Natural killer cell (primary cell): ENCODE measurements at regions not wholly inside any gene's neighbourhood (a gene's known extent, or its start where the extent isn't known, plus 50 kb on each side); places are given as distances from the start of the nearest gene placed in this dataset.

Experiments used
- ATAC-seq, 3 donors: fragments of 150-1000 bp in 2 of 3; fragments of 200-7000 bp in 1 of 3; cut with Tn5 transposase; 1 replicate in 1 of 3; 2 replicates in 2 of 3; pipeline ENCODE4 v1.10.0; 2021; ENCODE audit warnings: mild to moderate bottlenecking in 2 of 3, moderate library complexity in 2 of 3
- DNase-seq, 2 donors: peaks; one replicate each; pipeline versions ENCODE4 v3.0.0 to v3.0.0-alpha.2; 2013 to 2021; ENCODE audit warnings: mixed read lengths in 1 of 2
- H3K27ac ChIP-seq: one replicate; pipeline ENCODE4 v1.5.1; 2013; ENCODE audit warnings: mild to moderate bottlenecking, low read length
- H3K27me3 ChIP-seq: one replicate; pipeline ENCODE4 v1.6.1; 2013; ENCODE audit warnings: low read length; ENCODE audit not compliant: control insufficient read depth, insufficient read depth
- H3K36me3 ChIP-seq: one replicate; pipeline ENCODE4 v1.6.1; 2013; ENCODE audit warnings: low read length; ENCODE audit not compliant: control insufficient read depth, insufficient read depth
- H3K4me1 ChIP-seq: one replicate; pipeline ENCODE4 v1.6.1; 2013; ENCODE audit warnings: low read length; ENCODE audit not compliant: control insufficient read depth, insufficient read depth
- H3K4me3 ChIP-seq: one replicate; pipeline ENCODE4 v1.5.1; 2013; ENCODE audit warnings: low read length
- H3K9me3 ChIP-seq: one replicate; pipeline ENCODE4 v1.6.1; 2013; ENCODE audit warnings: low read length; ENCODE audit not compliant: control insufficient read depth, insufficient read depth
- H3K27ac Mint-ChIP-seq, 2 donors: one replicate each; pipeline ENCODE4 v1.8.0; 2022; ENCODE audit warnings: mild to moderate bottlenecking in 2 of 2, mixed read lengths in 2 of 2, moderate library complexity in 1 of 2
- H3K27me3 Mint-ChIP-seq, 2 donors: one replicate each; pipeline ENCODE4 v1.8.0; 2022; ENCODE audit warnings: low read depth in 2 of 2, mixed read lengths in 2 of 2
- H3K36me3 Mint-ChIP-seq: one replicate; pipeline ENCODE4 v1.8.0; 2022; ENCODE audit warnings: mixed read lengths
- H3K4me1 Mint-ChIP-seq, 2 donors: one replicate each; pipeline ENCODE4 v1.8.0; 2022; ENCODE audit warnings: mixed read lengths in 2 of 2
- H3K4me3 Mint-ChIP-seq: one replicate; pipeline ENCODE4 v1.8.0; 2022; ENCODE audit warnings: mild to moderate bottlenecking, moderate library complexity, mixed read lengths
- H3K9me3 Mint-ChIP-seq, 2 donors: one replicate each; pipeline ENCODE4 v1.8.0; 2022; ENCODE audit warnings: mixed read lengths in 2 of 2
- CTCF ChIP-seq: fragments of 200-600 bp; IDR thresholded peaks from one replicate; pipeline ENCODE4 v1.8.0; 2022; ENCODE audit warnings: antibody characterized with exemption
- WGBS: methylation state at CpG from one replicate; pipeline ENCODE4 v1.1.7; 2013; ENCODE audit warnings: missing lambda C conversion rate; ENCODE audit not compliant: insufficient coverage; 5-methylcytosine and 5-hydroxymethylcytosine counted together
- intact Hi-C: fragments of 100-400 bp; cut with micrococcal nuclease; formaldehyde crosslinking; loops from one replicate; pipeline ENCODE4 v1.14.2; 2022

GRCh38 chr7:24231493-24231892, 52.5 kb upstream of the NPY start:
- intact Hi-C loops, result no loop called here
- no peak overlapping the region for H3K27ac Mint-ChIP-seq
- H3K36me3 ChIP-seq, result no peaks in the 10 kb centered on the region
- H3K4me3 Mint-ChIP-seq, result no peak overlapping the region
- H3K36me3 Mint-ChIP-seq, result no peaks in the 10 kb centered on the region
- DNase-seq, result no peak
- no peak overlapping the region for H3K27ac ChIP-seq
- peaks cover 15% of the 10 kb centered on the region for H3K4me1 ChIP-seq
- ATAC-seq, result no peak
- no peaks in the 10 kb centered on the region for H3K9me3 ChIP-seq
- H3K9me3 Mint-ChIP-seq, result no peaks in the 10 kb centered on the region
- H3K4me3 ChIP-seq, result no peak overlapping the region
- peaks cover 4% of the 10 kb centered on the region for H3K27me3 ChIP-seq
- H3K27me3 Mint-ChIP-seq, result peaks cover 16 to 20% of the 10 kb centered on the region in 2 donors
- TF ChIP-seq CTCF, result no peak
- H3K4me1 Mint-ChIP-seq, result peaks cover 18 to 19% of the 10 kb centered on the region in 2 donors

- H3K27me3 ChIP-seq, result peaks cover 4% of the 10 kb centered on the region
- H3K4me1 ChIP-seq, result no peaks in the 10 kb centered on the region
- WGBS, result 79% methylated on average over 2 of the region's 2 CpGs
- H3K27ac Mint-ChIP-seq, result no peak overlapping the region
- H3K27ac ChIP-seq, result no peak overlapping the region
- no peaks in the 10 kb centered on the region for H3K36me3 ChIP-seq
- no peak for ATAC-seq
- no peak overlapping the region for H3K4me3 Mint-ChIP-seq
- TF ChIP-seq CTCF, result no peak
- peaks cover under 1 to 1% of the 10 kb centered on the region in 2 donors for H3K4me1 Mint-ChIP-seq
- intact Hi-C loops, result no loop called here
- DNase-seq, result no peak
- no peak overlapping the region for H3K4me3 ChIP-seq
- no peaks in the 10 kb centered on the region for H3K9me3 ChIP-seq
- peaks cover 24 to 35% of the 10 kb centered on the region in 2 donors for H3K27me3 Mint-ChIP-seq
- no peaks in the 10 kb centered on the region for H3K9me3 Mint-ChIP-seq
- H3K36me3 Mint-ChIP-seq, result no peaks in the 10 kb centered on the region
Observed at GRCh38 chr7:24233386-24233785, 50.6 kb upstream of the NPY start.
